ENCODE measurements at regions not wholly inside any gene's neighbourhood (a gene's known extent, or its start where the extent isn't known, plus 50 kb on each side); places are given as distances from the start of the nearest gene placed in this dataset.
A peak's percentile ranks its signal among the peaks of the same experiment; 100 is the strongest.
"Not testable (repeated sequence)": the region's sequence is repeated elsewhere in the genome, so short reads cannot be mapped to it uniquely, and the experiment has no call there.

GRCh38 chr4:89496851-89497250, 189.3 kb upstream of the GPRIN3 start:
- Mint-ChIP-seq H3K27me3 (ENCODE audit: low read depth) (peaks cover 8% of the 10 kb centered on the region), H3K9me3 (no peaks in the 10 kb centered on the region), H3K27ac (no peak overlapping the region), H3K4me1 (ENCODE audit: low read depth) (no peaks in the 10 kb centered on the region), H3K36me3 (ENCODE audit: insufficient read depth in 2 of 2) (no peaks in the 10 kb centered on the region), H3K4me3 (no peak overlapping the region)
- no peak for ATAC-seq (replicated peaks in 1 of 2)
- DNase-seq = no peak

- Mint-ChIP-seq H3K27ac (no peak overlapping the region), H3K36me3 (ENCODE audit: insufficient read depth in 2 of 2) (no peaks in the 10 kb centered on the region), H3K27me3 (ENCODE audit: low read depth) (no peaks in the 10 kb centered on the region), H3K4me3 (no peak overlapping the region), H3K9me3 (no peaks in the 10 kb centered on the region), H3K4me1 (ENCODE audit: low read depth) (no peaks in the 10 kb centered on the region)
- ATAC-seq (replicated peaks in 1 of 2) = no peak
- DNase-seq = no peak
Observed at GRCh38 chr4:89493367-89493766, 185.8 kb upstream of the GPRIN3 start.

- no peak for ATAC-seq (replicated peaks in 1 of 2)
- H3K36me3 Mint-ChIP-seq (ENCODE audit: insufficient read depth in 2 of 2) = no peaks in the 10 kb centered on the region
Observed at GRCh38 chr4:89492581-89493071, 185.0 kb upstream of the GPRIN3 start.

GRCh38 chr4:89491761-89492160, 184.2 kb upstream of the GPRIN3 start:
- no peaks in the 10 kb centered on the region for H3K4me1 Mint-ChIP-seq (ENCODE audit: low read depth)
- ATAC-seq (replicated peaks in 1 of 2) = no peak

More at GRCh38 chr4:89492581-89493071, 185.0 kb upstream of the GPRIN3 start:
- DNase-seq = no peak
- Mint-ChIP-seq H3K27ac (no peak overlapping the region), H3K4me3 (no peak overlapping the region), H3K4me1 (ENCODE audit: low read depth) (no peaks in the 10 kb centered on the region), H3K27me3 (ENCODE audit: low read depth) (no peaks in the 10 kb centered on the region), H3K9me3 (no peaks in the 10 kb centered on the region)

GRCh38 chr4:89489921-89490431, 182.4 kb upstream of the GPRIN3 start:
- DNase-seq = not testable (repeated sequence)

More at GRCh38 chr4:89491761-89492160, 184.2 kb upstream of the GPRIN3 start:
- no peaks in the 10 kb centered on the region for H3K27me3 Mint-ChIP-seq (ENCODE audit: low read depth)
- no peak for DNase-seq
- no peak overlapping the region for H3K27ac Mint-ChIP-seq
- H3K36me3 Mint-ChIP-seq (ENCODE audit: insufficient read depth in 2 of 2) = no peaks in the 10 kb centered on the region
- no peak overlapping the region for H3K4me3 Mint-ChIP-seq
- H3K9me3 Mint-ChIP-seq = no peaks in the 10 kb centered on the region

GRCh38 chr4:89489338-89489771, 181.8 kb upstream of the GPRIN3 start:
- no peaks in the 10 kb centered on the region for H3K9me3 Mint-ChIP-seq
- ATAC-seq (replicated peaks in 1 of 2) (no peak), DNase-seq (no peak)
- no peaks in the 10 kb centered on the region for H3K27me3 Mint-ChIP-seq (ENCODE audit: low read depth)
- H3K27ac Mint-ChIP-seq = no peak overlapping the region
- no peaks in the 10 kb centered on the region for H3K4me1 Mint-ChIP-seq (ENCODE audit: low read depth)
- no peak overlapping the region for H3K4me3 Mint-ChIP-seq
- H3K36me3 Mint-ChIP-seq (ENCODE audit: insufficient read depth in 2 of 2) = no peaks in the 10 kb centered on the region

More at GRCh38 chr4:89489921-89490431, 182.4 kb upstream of the GPRIN3 start:
- H3K4me1 Mint-ChIP-seq (ENCODE audit: low read depth); H3K9me3 Mint-ChIP-seq; H3K27me3 Mint-ChIP-seq (ENCODE audit: low read depth); ATAC-seq (replicated peaks in 1 of 2); H3K36me3 Mint-ChIP-seq (ENCODE audit: insufficient read depth in 2 of 2); H3K4me3 Mint-ChIP-seq; H3K27ac Mint-ChIP-seq: not testable (repeated sequence)

- Mint-ChIP-seq H3K36me3 (ENCODE audit: insufficient read depth in 2 of 2) (no peaks in the 10 kb centered on the region), H3K4me1 (ENCODE audit: low read depth) (no peaks in the 10 kb centered on the region), H3K27ac (no peak overlapping the region), H3K9me3 (no peaks in the 10 kb centered on the region), H3K27me3 (ENCODE audit: low read depth) (no peaks in the 10 kb centered on the region), H3K4me3 (no peak overlapping the region)
- DNase-seq (no peak), ATAC-seq (replicated peaks in 1 of 2) (no peak)
Observed at GRCh38 chr4:89488736-89489135, 181.1 kb upstream of the GPRIN3 start.

- Mint-ChIP-seq H3K27me3 (ENCODE audit: low read depth) (no peaks in the 10 kb centered on the region), H3K4me1 (ENCODE audit: low read depth) (no peaks in the 10 kb centered on the region), H3K27ac (no peak overlapping the region), H3K36me3 (ENCODE audit: insufficient read depth in 2 of 2) (no peaks in the 10 kb centered on the region), H3K4me3 (no peak overlapping the region), H3K9me3 (no peaks in the 10 kb centered on the region)
- DNase-seq (no peak), ATAC-seq (replicated peaks in 1 of 2) (no peak)
Observed at GRCh38 chr4:89486673-89487072, 179.1 kb upstream of the GPRIN3 start.

GRCh38 chr4:89486042-89486441, 178.4 kb upstream of the GPRIN3 start:
- H3K36me3 Mint-ChIP-seq (ENCODE audit: insufficient read depth in 2 of 2) = no peaks in the 10 kb centered on the region
- no peaks in the 10 kb centered on the region for H3K4me1 Mint-ChIP-seq (ENCODE audit: low read depth)
- no peaks in the 10 kb centered on the region for H3K27me3 Mint-ChIP-seq (ENCODE audit: low read depth)
- H3K27ac Mint-ChIP-seq = no peak overlapping the region
- DNase-seq = no peak
- peak; percentile 49 to 51 for ATAC-seq (replicated peaks in 1 of 2)
- H3K4me3 Mint-ChIP-seq = no peak overlapping the region
- peaks cover 1% of the 10 kb centered on the region in 2 donors for H3K9me3 Mint-ChIP-seq

GRCh38 chr4:89483833-89484232, 176.2 kb upstream of the GPRIN3 start:
- H3K27ac Mint-ChIP-seq = no peak overlapping the region
- H3K9me3 Mint-ChIP-seq = peaks cover 10 to 13% of the 10 kb centered on the region in 2 donors
- H3K4me1 Mint-ChIP-seq (ENCODE audit: low read depth) = no peaks in the 10 kb centered on the region
- H3K36me3 Mint-ChIP-seq (ENCODE audit: insufficient read depth in 2 of 2) = peaks cover 2% of the 10 kb centered on the region in 2 donors
- no peak overlapping the region for H3K4me3 Mint-ChIP-seq
- ATAC-seq (replicated peaks in 1 of 2) (no peak), DNase-seq (no peak)
- peaks cover 8% of the 10 kb centered on the region for H3K27me3 Mint-ChIP-seq (ENCODE audit: low read depth)

GRCh38 chr4:89482926-89483595, 175.5 kb upstream of the GPRIN3 start:
- H3K27ac Mint-ChIP-seq = no peak overlapping the region
- DNase-seq = no peak

GRCh38 chr4:89482251-89482650, 174.7 kb upstream of the GPRIN3 start:
- ATAC-seq (replicated peaks in 1 of 2) (peak in 1 of 2 donors; percentile 60), DNase-seq (no peak)
- Mint-ChIP-seq H3K4me3 (no peak overlapping the region), H3K27ac (no peak overlapping the region), H3K9me3 (peaks cover 12 to 13% of the 10 kb centered on the region in 2 donors), H3K4me1 (ENCODE audit: low read depth) (no peaks in the 10 kb centered on the region), H3K27me3 (ENCODE audit: low read depth) (peaks cover 8% of the 10 kb centered on the region), H3K36me3 (ENCODE audit: insufficient read depth in 2 of 2) (peaks cover 2% of the 10 kb centered on the region in 2 donors)

More at GRCh38 chr4:89482926-89483595, 175.5 kb upstream of the GPRIN3 start:
- peaks cover 12 to 13% of the 10 kb centered on the region in 2 donors for H3K9me3 Mint-ChIP-seq
- H3K4me1 Mint-ChIP-seq (ENCODE audit: low read depth) = no peaks in the 10 kb centered on the region
- H3K27me3 Mint-ChIP-seq (ENCODE audit: low read depth) = peaks cover 8% of the 10 kb centered on the region
- H3K4me3 Mint-ChIP-seq = no peak overlapping the region
- no peak for ATAC-seq (replicated peaks in 1 of 2)
- H3K36me3 Mint-ChIP-seq (ENCODE audit: insufficient read depth in 2 of 2) = peaks cover 2% of the 10 kb centered on the region in 2 donors

GRCh38 chr4:89469930-89470375, 162.4 kb upstream of the GPRIN3 start:
- no peaks in the 10 kb centered on the region for H3K36me3 Mint-ChIP-seq (ENCODE audit: insufficient read depth in 2 of 2)
- H3K4me3 Mint-ChIP-seq = peak overlapping the region; percentile 55 to 73
- ATAC-seq (replicated peaks in 1 of 2) = peak; percentile 94 to 98
- peak; percentile 28 to 33 for DNase-seq
- no peaks in the 10 kb centered on the region for H3K9me3 Mint-ChIP-seq
- peaks cover 26% of the 10 kb centered on the region for H3K4me1 Mint-ChIP-seq (ENCODE audit: low read depth)
- peaks cover 14% of the 10 kb centered on the region for H3K27me3 Mint-ChIP-seq (ENCODE audit: low read depth)
- peak overlapping the region; percentile 75 for H3K27ac Mint-ChIP-seq
